ENCODE measurements at regions not wholly inside any gene's neighbourhood (a gene's known extent, or its start where the extent isn't known, plus 50 kb on each side); places are given as distances from the start of the nearest gene placed in this dataset.

GRCh38 chr2:106038601-106039375 lies 155.3 kb downstream of the UXS1 start:
- Histone ChIP-seq H3K9ac (ENCODE audit: insufficient read depth, low read length, poor library complexity, severe bottlenecking) (no peak overlapping the region), H2AFZ (ENCODE audit: insufficient read depth, low read depth, low read length, poor library complexity, severe bottlenecking) (no peak overlapping the region), H3K4me2 (replicated peaks; ENCODE audit: extremely low read depth, low read length, poor library complexity, severe bottlenecking) (no peak overlapping the region), H3K27me3 (ENCODE audit: control insufficient read depth in 2 of 2, insufficient read depth in 2 of 2, low read length in 2 of 2) (no peaks in the 10 kb centered on the region), H3K36me3 (replicated peaks in 1 of 2; ENCODE audit: control insufficient read depth in 1 of 2, insufficient read depth in 2 of 2, low read length in 2 of 2) (no peaks in the 10 kb centered on the region), H3K27ac (ENCODE audit: low read depth in 1 of 2, low read length in 2 of 2) (no peak overlapping the region), H4K20me1 (ENCODE audit: insufficient read depth, low read length) (no peaks in the 10 kb centered on the region), H3K4me3 (replicated peaks in 1 of 3; ENCODE audit: low read depth in 2 of 3, low read length in 3 of 3) (no peak overlapping the region), H3K79me2 (ENCODE audit: insufficient read depth, low read length) (no peaks in the 10 kb centered on the region), H3K4me1 (ENCODE audit: control insufficient read depth in 1 of 2, insufficient read depth in 2 of 2, low read length in 2 of 2) (no peaks in the 10 kb centered on the region), H3K9me3 (replicated peaks in 1 of 2; ENCODE audit: control insufficient read depth in 1 of 2, insufficient read depth in 1 of 2, low read length in 2 of 2) (no peaks in the 10 kb centered on the region)
- DNase-seq = no peak
- Mint-ChIP-seq H3K9me3 (no peaks in the 10 kb centered on the region), H3K27ac (no peak overlapping the region), H3K27me3 (ENCODE audit: low read depth in 3 of 3) (peaks cover 0 to 2% (median 0%) of the 10 kb centered on the region in 3 donors), H3K36me3 (no peaks in the 10 kb centered on the region), H3K4me1 (no peaks in the 10 kb centered on the region), H3K4me3 (no peak overlapping the region)
- TF ChIP-seq CTCF (IDR thresholded peaks at IDR 0.05) = no peak
- intact Hi-C loops (cut with micrococcal nuclease) = no loop called here
- WGBS (ENCODE audit: insufficient coverage) = 75% methylated on average over 10 of the region's 12 CpGs

DNA sequence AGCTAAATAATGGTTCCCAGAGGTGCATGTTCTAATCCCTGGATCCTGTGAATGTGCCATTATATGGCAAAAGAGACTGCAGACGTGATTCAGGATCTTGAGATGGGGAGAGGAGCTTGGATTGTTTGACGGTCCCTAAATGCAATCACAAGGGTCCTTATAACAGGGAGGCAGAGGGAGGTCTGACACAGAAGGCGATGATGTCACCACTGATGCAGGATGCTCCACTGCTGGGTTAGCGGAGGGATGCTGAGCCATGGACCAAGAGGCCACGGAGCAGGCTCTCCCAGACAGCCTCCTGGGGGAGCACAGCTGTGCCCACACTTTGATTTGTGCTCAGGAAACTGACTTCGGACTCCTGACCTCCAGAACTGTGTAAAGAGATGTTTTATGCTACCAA lies 156.2 kb downstream of the UXS1 start:
- Histone ChIP-seq H3K36me3 (replicated peaks in 1 of 2; ENCODE audit: control insufficient read depth in 1 of 2, insufficient read depth in 2 of 2, low read length in 2 of 2) (no peaks in the 10 kb centered on the region), H3K27me3 (ENCODE audit: control insufficient read depth in 2 of 2, insufficient read depth in 2 of 2, low read length in 2 of 2) (no peaks in the 10 kb centered on the region), H3K9me3 (replicated peaks in 1 of 2; ENCODE audit: control insufficient read depth in 1 of 2, insufficient read depth in 1 of 2, low read length in 2 of 2) (no peaks in the 10 kb centered on the region), H3K4me3 (replicated peaks in 1 of 3; ENCODE audit: low read depth in 2 of 3, low read length in 3 of 3) (no peak overlapping the region), H3K9ac (ENCODE audit: insufficient read depth, low read length, poor library complexity, severe bottlenecking) (no peak overlapping the region), H3K4me1 (ENCODE audit: control insufficient read depth in 1 of 2, insufficient read depth in 2 of 2, low read length in 2 of 2) (no peaks in the 10 kb centered on the region), H3K27ac (ENCODE audit: low read depth in 1 of 2, low read length in 2 of 2) (no peak overlapping the region), H2AFZ (ENCODE audit: insufficient read depth, low read depth, low read length, poor library complexity, severe bottlenecking) (no peak overlapping the region), H4K20me1 (ENCODE audit: insufficient read depth, low read length) (no peaks in the 10 kb centered on the region), H3K79me2 (ENCODE audit: insufficient read depth, low read length) (no peaks in the 10 kb centered on the region), H3K4me2 (replicated peaks; ENCODE audit: extremely low read depth, low read length, poor library complexity, severe bottlenecking) (no peak overlapping the region)
- no peak for DNase-seq
- no peak for TF ChIP-seq CTCF (IDR thresholded peaks at IDR 0.05)
- Mint-ChIP-seq H3K36me3 (no peaks in the 10 kb centered on the region), H3K4me1 (no peaks in the 10 kb centered on the region), H3K27me3 (ENCODE audit: low read depth in 3 of 3) (peaks cover 0 to 2% (median 0%) of the 10 kb centered on the region in 3 donors), H3K4me3 (no peak overlapping the region), H3K9me3 (peaks cover 0 to 2% (median 0%) of the 10 kb centered on the region in 7 donors), H3K27ac (no peak overlapping the region)
- 87% methylated on average over 5 of the region's 6 CpGs for WGBS (ENCODE audit: insufficient coverage)
- intact Hi-C loops (cut with micrococcal nuclease) = no loop called here
